AG04450 (cell line): ENCODE measurements at regions not wholly inside any gene's neighbourhood (a gene's known extent, or its start where the extent isn't known, plus 50 kb on each side); places are given as distances from the start of the nearest gene placed in this dataset.

Source experiments
- CTCF ChIA-PET: fragments of 300-600, 350-600 bp; formaldehyde crosslinking; extraction: SDS; loops from one replicate; lab custom pipeline; 2022; ENCODE audit warnings: antibody characterized with exemption, inconsistent platforms; lab: Charles Lee
- POLR2A ChIA-PET: fragments of 350-600 bp; formaldehyde crosslinking; extraction: SDS; loops from one replicate; lab custom pipeline; 2021; ENCODE audit warnings: antibody characterized with exemption, inconsistent platforms; lab: Yijun Ruan, JAX
- DNase-seq: peaks from one replicate; pipeline ENCODE4 v3.0.0-alpha.2; 2011; ENCODE audit warnings: low read depth, low spot score
- H3K27ac ChIP-seq: one replicate; pipeline ENCODE4 v1.5.1; 2012; ENCODE audit warnings: low read depth, low read length, control low read depth
- H3K27me3 ChIP-seq: one replicate; pipeline ENCODE4 v1.6.0; 2012; ENCODE audit warnings: low read length; ENCODE audit not compliant: control insufficient read depth, insufficient read depth
- H3K4me3 ChIP-seq: 2 replicates; pipeline ENCODE4 v1.5.1; 2011; ENCODE audit warnings: mild to moderate bottlenecking, low read depth, low read length, control low read depth
- H3K9me3 ChIP-seq: 2 replicates; pipeline ENCODE4 v1.5.1; 2012; ENCODE audit warnings: low read length; ENCODE audit not compliant: control insufficient read depth, insufficient read depth
- TF ChIP-seq, protein P1 (sequence below): IDR thresholded peaks from 2 replicates; pipeline ENCODE4 v1.5.1; 2011; ENCODE audit warnings: low read depth, low read length, control low read depth, inconsistent platforms

DNA sequence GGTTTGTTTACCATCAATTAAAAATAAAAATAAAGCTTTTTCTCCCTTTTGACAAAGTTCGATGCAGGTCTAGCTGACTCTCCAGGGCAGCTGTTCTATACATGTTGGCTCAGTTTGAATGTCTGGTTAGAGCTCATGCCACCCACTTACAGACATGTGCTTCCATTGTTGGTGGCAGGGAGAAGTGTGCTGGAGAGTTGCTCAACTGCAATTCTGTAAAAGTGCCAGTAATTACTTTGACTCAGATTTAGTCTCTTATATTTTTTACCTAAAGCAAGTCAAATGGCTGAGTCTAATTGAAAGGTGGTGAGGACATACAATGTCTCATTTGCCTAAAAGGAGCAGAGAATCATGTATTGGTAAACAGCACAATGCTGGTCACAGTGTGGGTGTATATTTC lies 609.1 kb upstream of the SYT4 start:
- POLR2A ChIA-PET = no interaction called here
- no peak for DNase-seq
- Histone ChIP-seq H3K4me3 (no peak overlapping the region), H3K9me3 (no peaks in the 10 kb centered on the region), H3K27me3 (no peaks in the 10 kb centered on the region), H3K27ac (no peak overlapping the region)
- TF ChIP-seq, protein P1, sequence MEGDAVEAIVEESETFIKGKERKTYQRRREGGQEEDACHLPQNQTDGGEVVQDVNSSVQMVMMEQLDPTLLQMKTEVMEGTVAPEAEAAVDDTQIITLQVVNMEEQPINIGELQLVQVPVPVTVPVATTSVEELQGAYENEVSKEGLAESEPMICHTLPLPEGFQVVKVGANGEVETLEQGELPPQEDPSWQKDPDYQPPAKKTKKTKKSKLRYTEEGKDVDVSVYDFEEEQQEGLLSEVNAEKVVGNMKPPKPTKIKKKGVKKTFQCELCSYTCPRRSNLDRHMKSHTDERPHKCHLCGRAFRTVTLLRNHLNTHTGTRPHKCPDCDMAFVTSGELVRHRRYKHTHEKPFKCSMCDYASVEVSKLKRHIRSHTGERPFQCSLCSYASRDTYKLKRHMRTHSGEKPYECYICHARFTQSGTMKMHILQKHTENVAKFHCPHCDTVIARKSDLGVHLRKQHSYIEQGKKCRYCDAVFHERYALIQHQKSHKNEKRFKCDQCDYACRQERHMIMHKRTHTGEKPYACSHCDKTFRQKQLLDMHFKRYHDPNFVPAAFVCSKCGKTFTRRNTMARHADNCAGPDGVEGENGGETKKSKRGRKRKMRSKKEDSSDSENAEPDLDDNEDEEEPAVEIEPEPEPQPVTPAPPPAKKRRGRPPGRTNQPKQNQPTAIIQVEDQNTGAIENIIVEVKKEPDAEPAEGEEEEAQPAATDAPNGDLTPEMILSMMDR = no peak
- CTCF ChIA-PET = no interaction called here

GRCh38 chr18:43887491-43887890 lies 610.2 kb upstream of the SYT4 start:
- H3K27me3 ChIP-seq = no peaks in the 10 kb centered on the region
- ChIA-PET CTCF (no interaction called here), POLR2A (no interaction called here)
- no peaks in the 10 kb centered on the region for H3K9me3 ChIP-seq
- H3K4me3 ChIP-seq = no peak overlapping the region
- H3K27ac ChIP-seq = no peak overlapping the region
- DNase-seq = no peak
- TF ChIP-seq, protein P1 = no peak

DNA sequence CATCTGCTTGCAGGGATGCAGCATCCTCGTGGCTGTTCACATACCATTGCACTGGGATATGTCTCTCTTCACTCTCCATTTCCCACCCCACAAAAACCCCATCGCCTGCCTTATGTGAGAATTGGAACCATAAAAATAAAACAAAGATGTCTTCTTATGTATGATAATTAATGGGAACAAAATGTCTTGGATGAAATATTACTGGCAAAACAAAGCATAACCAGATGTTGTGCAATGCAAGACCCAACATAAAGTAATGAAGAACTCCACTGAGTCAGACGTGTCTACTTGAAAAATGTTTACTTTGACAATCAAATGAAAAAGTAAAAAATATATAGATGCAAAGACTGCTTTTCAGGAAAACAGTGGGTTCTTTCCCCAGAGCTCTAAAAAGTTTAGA lies 611.3 kb upstream of the SYT4 start:
- no peak for DNase-seq
- CTCF ChIA-PET = no interaction called here

DNA sequence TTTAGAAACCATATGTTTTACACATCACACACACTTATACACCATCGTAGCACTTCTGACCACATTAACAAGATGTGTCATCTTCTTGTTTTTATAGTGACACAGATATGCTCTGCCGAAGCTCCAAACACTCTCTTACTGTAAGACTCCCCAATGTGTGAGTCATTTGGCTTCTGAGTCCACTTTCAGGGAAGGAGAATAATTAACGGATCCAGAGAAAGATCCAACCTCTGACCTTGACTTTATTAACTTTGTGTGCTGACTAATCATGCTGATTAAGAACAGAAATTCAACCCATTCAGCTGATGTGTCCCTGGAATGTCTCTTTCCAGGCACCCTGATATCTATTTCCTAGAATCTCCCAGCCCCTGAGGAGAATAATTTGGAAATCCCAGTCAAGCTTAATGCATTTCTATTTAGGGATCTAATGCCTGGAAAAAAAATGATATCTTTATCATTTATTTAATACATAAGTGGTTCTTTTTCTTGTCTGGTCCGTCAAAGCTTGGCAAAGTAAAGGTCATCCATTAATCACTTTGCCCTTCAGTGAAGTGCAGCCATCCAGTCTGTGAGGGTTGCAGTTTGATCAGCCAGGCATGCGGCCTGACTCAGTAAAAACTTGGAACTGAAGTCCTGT lies 615.8 kb upstream of the SYT4 start:
- Histone ChIP-seq H3K27me3 (no peaks in the 10 kb centered on the region), H3K9me3 (no peaks in the 10 kb centered on the region), H3K4me3 (no peak overlapping the region), H3K27ac (no peak overlapping the region)
- CTCF ChIA-PET = no interaction called here
- peak; percentile 74 for DNase-seq
- TF ChIP-seq, protein P1 = no peak
- POLR2A ChIA-PET = no interaction called here

More for the DNA sequence above, 611.3 kb upstream of the SYT4 start:
- H3K4me3 ChIP-seq = no peak overlapping the region
- H3K9me3 ChIP-seq = no peaks in the 10 kb centered on the region
- POLR2A ChIA-PET = no interaction called here
- H3K27ac ChIP-seq = no peak overlapping the region
- H3K27me3 ChIP-seq = no peaks in the 10 kb centered on the region
- TF ChIP-seq, protein P1 = no peak

DNA sequence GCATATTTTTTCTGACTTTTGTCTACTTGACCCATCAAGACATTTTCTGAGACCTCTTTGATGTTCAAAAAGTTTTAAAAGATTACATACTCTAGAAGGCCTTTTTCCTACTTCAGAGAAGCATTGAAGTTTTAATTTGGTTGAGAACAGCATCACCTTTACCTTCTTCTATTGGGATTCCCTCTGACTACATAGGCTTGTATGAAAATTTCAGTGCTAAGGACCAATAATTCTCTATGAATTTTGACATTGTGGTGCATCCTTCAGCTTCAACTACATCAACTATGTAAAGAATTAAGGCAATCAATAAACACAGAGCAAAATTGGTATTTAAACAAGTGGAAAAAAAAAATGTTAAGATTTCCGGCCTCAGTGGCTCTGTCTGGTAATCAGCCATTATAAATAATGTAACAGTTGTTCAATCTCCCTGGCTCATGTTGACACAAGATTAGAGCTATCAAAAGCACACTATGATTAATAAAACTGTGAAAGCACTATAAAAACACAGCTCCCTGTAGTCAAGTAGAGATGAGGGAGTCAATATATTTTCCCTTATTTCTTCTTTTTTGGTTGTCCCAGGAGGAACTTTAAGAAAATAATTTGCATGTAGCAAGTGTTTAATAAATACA lies 627.0 kb upstream of the SYT4 start:
- TF ChIP-seq, protein P1 = no peak
- Histone ChIP-seq H3K9me3 (no peaks in the 10 kb centered on the region), H3K27ac (no peak overlapping the region), H3K4me3 (no peak overlapping the region), H3K27me3 (no peaks in the 10 kb centered on the region)
- no peak for DNase-seq
- ChIA-PET CTCF (interaction anchor here (0.6 kb wide), 1 partner anchor 1308 kb away, joined by 3 read pairs; no protein-coding TSS in a partner anchor), POLR2A (interaction anchor here (0.7 kb wide), 1 partner anchor 56 kb away, joined by 3 read pairs; no protein-coding TSS in a partner anchor)
